Panc1 (cell line): ENCODE measurements at regions not wholly inside any gene's neighbourhood (a gene's known extent, or its start where the extent isn't known, plus 50 kb on each side); places are given as distances from the start of the nearest gene placed in this dataset.

Experiments
- ATAC-seq: fragments of 200-7000 bp; cut with Tn5 transposase; 2 replicates; pipeline ENCODE4 v1.9.1; 2020; ENCODE audit warnings: mild to moderate bottlenecking, moderate library complexity
- BruUV-seq: library from RNA; stranded (reverse); fragments of 400-500 nt; replicated peaks from 2 replicates; lab custom pipeline; 2021; lab: Mats Ljungman, UMichigan
- CTCF ChIA-PET: fragments of 300-600 bp; sonication (Branson Sonifier 250); formaldehyde crosslinking; loops from one replicate; lab custom pipeline; 2022; ENCODE audit warnings: antibody characterized with exemption; lab: Charles Lee
- POLR2A ChIA-PET: fragments of 300-600 bp; sonication (Branson Sonifier 250); formaldehyde crosslinking; loops from one replicate; lab custom pipeline; 2022; ENCODE audit warnings: antibody characterized with exemption; lab: Charles Lee
- DNase-seq: peaks from one replicate; pipeline ENCODE4 v3.0.0-alpha.2; 2010; ENCODE audit warnings: low read depth, low spot score
- H3K27ac ChIP-seq: 2 replicates; pipeline ENCODE4 v1.5.1; 2011; ENCODE audit warnings: mild to moderate bottlenecking, low read length, inconsistent platforms
- H3K27me3 ChIP-seq: fragments of 200-500 bp; sonication (Bioruptor generic); 2 replicates; pipeline ENCODE4 v1.6.0; 2014; ENCODE audit warnings: low read length, inconsistent platforms; ENCODE audit not compliant: control insufficient read depth, insufficient read depth
- H3K36me3 ChIP-seq: fragments of 200-500 bp; sonication (Bioruptor generic); 2 replicates; pipeline ENCODE4 v1.5.1; 2014; ENCODE audit warnings: inconsistent platforms, mild to moderate bottlenecking, low read length, moderate library complexity; ENCODE audit not compliant: control insufficient read depth, insufficient read depth
- H3K4me1 ChIP-seq: 2 replicates; pipeline ENCODE4 v1.5.1; 2011; ENCODE audit warnings: inconsistent platforms, mild to moderate bottlenecking, low read length, moderate library complexity; ENCODE audit not compliant: control insufficient read depth, insufficient read depth
- H3K4me3 ChIP-seq, 2 experiments: 2 replicates each; pipeline ENCODE4 v1.5.1; 2011 to 2012; ENCODE audit warnings: low read depth in 2 of 2, low read length in 2 of 2, mild to moderate bottlenecking in 2 of 2, inconsistent platforms in 1 of 2, moderate library complexity in 1 of 2
- H3K9me3 ChIP-seq: fragments of 200-500 bp; sonication (Bioruptor generic); 2 replicates; pipeline ENCODE4 v1.5.1; 2014; ENCODE audit warnings: low read depth, mild to moderate bottlenecking, inconsistent platforms, low read length, moderate library complexity; ENCODE audit not compliant: control insufficient read depth, insufficient read depth
- CTCF ChIP-seq: fragments of 450-650 bp; IDR thresholded peaks from 2 replicates; pipeline ENCODE4 v1.5.1; 2017; ENCODE audit warnings: mild to moderate bottlenecking
- POLR2AphosphoS5 ChIP-seq: IDR thresholded peaks from 2 replicates; pipeline ENCODE4 v1.6.1; 2012; ENCODE audit warnings: mild to moderate bottlenecking, low read depth, low read length, moderate library complexity
- SIN3A ChIP-seq: IDR thresholded peaks from 2 replicates; pipeline ENCODE4 v1.6.1; 2012; ENCODE audit warnings: low read depth, mild to moderate bottlenecking, low read length, moderate library complexity, borderline replicate concordance; ENCODE audit not compliant: insufficient read depth
- TCF7L2 ChIP-seq: IDR thresholded peaks from 2 replicates; pipeline ENCODE4 v1.6.1; 2011; ENCODE audit warnings: mild to moderate bottlenecking, low read depth, low read length, inconsistent platforms
- in situ Hi-C: cut with HindIII; loops from 2 replicates; pipeline ENCODE4 v1.10.0; 2016; ENCODE audit warnings: low sequenced_read_pairs, low pct_unique_long_range_greater_than_20kb
- intact Hi-C: fragments of 100-400 bp; cut with micrococcal nuclease; formaldehyde crosslinking; loops from one replicate; pipeline ENCODE4 v1.10.0; 2022; ENCODE audit not compliant: unreplicated experiment
- TF ChIP-seq, protein P1 (sequence below), 2 experiments: IDR thresholded peaks; 2 replicates each; pipeline ENCODE4 v1.6.1; 2011 to 2012; ENCODE audit warnings: low read depth in 2 of 2, control low read depth in 1 of 2, low read length in 1 of 2, mild to moderate bottlenecking in 1 of 2, moderate library complexity in 1 of 2; ENCODE audit not compliant: insufficient read depth in 1 of 2

DNA sequence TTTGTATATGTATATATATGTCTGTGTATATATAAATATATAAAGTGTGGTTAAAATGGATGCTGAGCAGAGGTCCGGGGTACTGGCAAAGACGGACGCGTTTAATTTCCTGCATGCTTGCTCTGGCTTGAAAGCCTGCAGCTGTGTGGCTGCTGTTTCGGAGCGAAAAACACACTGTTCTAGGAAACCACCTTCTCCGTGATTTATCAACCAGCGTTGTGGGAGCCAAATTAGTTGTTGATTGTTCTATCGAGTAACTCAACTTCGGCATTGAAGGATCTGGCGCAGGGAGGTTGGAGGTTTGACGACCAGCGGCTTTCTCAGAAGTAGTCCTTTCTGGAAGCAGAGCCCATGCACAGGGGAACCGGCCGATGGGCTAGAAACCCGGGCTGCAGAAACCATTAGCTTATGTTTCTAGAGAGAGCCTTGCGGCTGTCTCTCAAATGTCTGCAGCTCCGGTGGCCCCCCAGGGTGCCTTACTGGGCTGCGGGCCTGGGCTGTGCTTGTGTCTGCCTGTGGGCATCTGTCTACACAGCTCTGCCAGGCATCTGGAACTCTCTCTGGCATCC lies 81.8 kb downstream of the EDN3 start:
- no peak for DNase-seq
- intact Hi-C loops: no loop called here

DNA sequence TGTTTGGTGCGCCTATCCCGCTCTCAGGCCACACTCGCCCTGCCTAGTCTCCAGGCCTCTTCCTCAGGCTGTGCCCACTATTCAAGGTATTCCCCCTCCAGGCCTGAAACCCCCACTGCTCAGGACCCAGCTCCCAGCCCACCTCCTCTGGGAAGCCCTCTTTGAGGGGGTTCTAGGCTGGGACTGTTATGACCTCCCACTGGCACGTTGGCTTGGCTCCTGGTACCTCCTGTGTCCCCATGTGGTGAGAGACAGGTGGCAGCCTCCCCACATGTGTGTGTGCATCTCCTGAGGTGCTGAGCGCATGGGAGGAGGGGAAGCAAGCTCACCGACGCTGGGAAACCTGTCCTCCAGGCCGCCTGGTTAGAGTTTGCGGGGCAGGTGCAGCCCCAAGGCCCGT lies 82.5 kb downstream of the EDN3 start:
- in situ Hi-C loops (no loop called here), intact Hi-C loops (no loop called here)
- BruUV-seq: no TSS peak
- Histone ChIP-seq H3K27me3 (peaks cover 6% of the 10 kb centered on the region; the same call in 1 of the 2 replicates), H3K4me1 (no peaks in the 10 kb centered on the region), H3K4me3 (no peak overlapping the region), H3K27ac (no peak overlapping the region), H3K36me3 (no peaks in the 10 kb centered on the region), H3K9me3 (no peaks in the 10 kb centered on the region)
- TF ChIP-seq, protein P1, sequence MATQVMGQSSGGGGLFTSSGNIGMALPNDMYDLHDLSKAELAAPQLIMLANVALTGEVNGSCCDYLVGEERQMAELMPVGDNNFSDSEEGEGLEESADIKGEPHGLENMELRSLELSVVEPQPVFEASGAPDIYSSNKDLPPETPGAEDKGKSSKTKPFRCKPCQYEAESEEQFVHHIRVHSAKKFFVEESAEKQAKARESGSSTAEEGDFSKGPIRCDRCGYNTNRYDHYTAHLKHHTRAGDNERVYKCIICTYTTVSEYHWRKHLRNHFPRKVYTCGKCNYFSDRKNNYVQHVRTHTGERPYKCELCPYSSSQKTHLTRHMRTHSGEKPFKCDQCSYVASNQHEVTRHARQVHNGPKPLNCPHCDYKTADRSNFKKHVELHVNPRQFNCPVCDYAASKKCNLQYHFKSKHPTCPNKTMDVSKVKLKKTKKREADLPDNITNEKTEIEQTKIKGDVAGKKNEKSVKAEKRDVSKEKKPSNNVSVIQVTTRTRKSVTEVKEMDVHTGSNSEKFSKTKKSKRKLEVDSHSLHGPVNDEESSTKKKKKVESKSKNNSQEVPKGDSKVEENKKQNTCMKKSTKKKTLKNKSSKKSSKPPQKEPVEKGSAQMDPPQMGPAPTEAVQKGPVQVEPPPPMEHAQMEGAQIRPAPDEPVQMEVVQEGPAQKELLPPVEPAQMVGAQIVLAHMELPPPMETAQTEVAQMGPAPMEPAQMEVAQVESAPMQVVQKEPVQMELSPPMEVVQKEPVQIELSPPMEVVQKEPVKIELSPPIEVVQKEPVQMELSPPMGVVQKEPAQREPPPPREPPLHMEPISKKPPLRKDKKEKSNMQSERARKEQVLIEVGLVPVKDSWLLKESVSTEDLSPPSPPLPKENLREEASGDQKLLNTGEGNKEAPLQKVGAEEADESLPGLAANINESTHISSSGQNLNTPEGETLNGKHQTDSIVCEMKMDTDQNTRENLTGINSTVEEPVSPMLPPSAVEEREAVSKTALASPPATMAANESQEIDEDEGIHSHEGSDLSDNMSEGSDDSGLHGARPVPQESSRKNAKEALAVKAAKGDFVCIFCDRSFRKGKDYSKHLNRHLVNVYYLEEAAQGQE (IDR thresholded peaks at IDR 0.05; ENCODE audit: insufficient read depth in 1 of 2, low read depth in 2 of 2, low read length in 1 of 2): no peak
- no peak for TF ChIP-seq CTCF
- no peak for TF ChIP-seq POLR2AphosphoS5
- no peak for TF ChIP-seq SIN3A
- no peak for TF ChIP-seq TCF7L2
- DNase-seq (no peak), ATAC-seq (no peak)
- CTCF ChIA-PET: no interaction called here
- POLR2A ChIA-PET: interaction anchor here (0.6 kb wide), 1 partner anchor 1313 kb away, joined by 3 read pairs; no protein-coding TSS in a partner anchor

More for the DNA sequence above, 81.8 kb downstream of the EDN3 start:
- POLR2A ChIA-PET: no interaction called here
- Histone ChIP-seq H3K4me1 (no peaks in the 10 kb centered on the region), H3K9me3 (no peaks in the 10 kb centered on the region), H3K4me3 (no peak overlapping the region), H3K36me3 (no peaks in the 10 kb centered on the region), H3K27me3 (peaks cover 9% of the 10 kb centered on the region), H3K27ac (no peak overlapping the region)
- CTCF ChIA-PET: no interaction called here
- no peak for ATAC-seq
- TF ChIP-seq, protein P1 (IDR thresholded peaks at IDR 0.05; ENCODE audit: insufficient read depth in 1 of 2, low read depth in 2 of 2, low read length in 1 of 2): no peak
- TF ChIP-seq POLR2AphosphoS5: no peak
- no peak for TF ChIP-seq CTCF
- no peak for TF ChIP-seq SIN3A
- TF ChIP-seq TCF7L2: no peak
- no TSS peak for BruUV-seq
- in situ Hi-C loops: no loop called here
